Breast epithelium (tissue), 3 donors: ENCODE measurements at regions not wholly inside any gene's neighbourhood (a gene's known extent, or its start where the extent isn't known, plus 50 kb on each side); places are given as distances from the start of the nearest gene placed in this dataset.

Experiments used
- CTCF ChIP-seq, 3 donors: fragments of 450-650 bp; IDR thresholded peaks; one replicate each; pipeline ENCODE4 v1.5.1; 2016 to 2017; ENCODE audit warnings: antibody characterized with exemption in 3 of 3, mild to moderate bottlenecking in 3 of 3, moderate library complexity in 3 of 3
- POLR2A ChIP-seq: fragments of 450-650 bp; IDR thresholded peaks from one replicate; pipeline ENCODE4 v1.6.1; 2016; ENCODE audit warnings: antibody characterized with exemption, mild to moderate bottlenecking, moderate library complexity
- POLR2AphosphoS5 ChIP-seq, 3 donors: sonication (generic); formaldehyde crosslinking; IDR thresholded peaks; one replicate each; pipeline ENCODE4 v1.6.1; 2017; ENCODE audit warnings: antibody characterized with exemption in 3 of 3

- TF ChIP-seq CTCF (IDR thresholded peaks at IDR 0.05) (no peak), POLR2AphosphoS5 (IDR thresholded peaks at IDR 0.05) (no peak), POLR2A (no peak)
Observed at GRCh38 chr9:14525856-14526255, 167.4 kb downstream of the ZDHHC21 start.
